GM13976 (cell line): ENCODE measurements at regions not wholly inside any gene's neighbourhood (a gene's known extent, or its start where the extent isn't known, plus 50 kb on each side); places are given as distances from the start of the nearest gene placed in this dataset.

Experiments used
- DNase-seq: peaks from one replicate; pipeline ENCODE4 v3.0.0; 2012; ENCODE audit warnings: low spot score
- CTCF ChIP-seq: IDR thresholded peaks from 2 replicates; pipeline ENCODE4 v1.5.1; 2012; ENCODE audit warnings: borderline replicate concordance, mild to moderate bottlenecking; ENCODE audit not compliant: insufficient read depth; ENCODE audit errors: extremely low read depth, missing control alignments, control extremely low read depth
- in situ Hi-C: fragments of 300-500 bp; cut with MboI; formaldehyde crosslinking; loops from one replicate; pipeline ENCODE4 v1.12.0; 2022; ENCODE audit warnings: low sequenced_read_pairs, mixed read lengths, inconsistent platforms; ENCODE audit not compliant: unreplicated experiment

- in situ Hi-C loops, result no loop called here
- DNase-seq, result peak; percentile 28
- TF ChIP-seq CTCF, result peak; percentile 42
Observed at GRCh38 chr5:88602584-88602983, 280.4 kb downstream of the MEF2C start.

GRCh38 chr5:88594441-88594840, 288.5 kb downstream of the MEF2C start:
- no peak for DNase-seq
- TF ChIP-seq CTCF, result no peak
- in situ Hi-C loops, result no loop called here

GRCh38 chr5:88588609-88589008, 294.4 kb downstream of the MEF2C start:
- in situ Hi-C loops, result no loop called here
- no peak for TF ChIP-seq CTCF
- DNase-seq, result no peak

GRCh38 chr5:88583471-88583870, 299.5 kb downstream of the MEF2C start:
- TF ChIP-seq CTCF, result no peak
- no peak for DNase-seq
- in situ Hi-C loops, result no loop called here

- in situ Hi-C loops, result no loop called here
- no peak for TF ChIP-seq CTCF
- no peak for DNase-seq
Observed at GRCh38 chr5:88558366-88558765, 289.7 kb upstream of the TMEM161B start.

- in situ Hi-C loops, result no loop called here
- DNase-seq, result no peak
- no peak for TF ChIP-seq CTCF
Observed at GRCh38 chr5:88557881-88558280, 289.2 kb upstream of the TMEM161B start.

- in situ Hi-C loops, result no loop called here
- no peak for TF ChIP-seq CTCF
- DNase-seq, result no peak
Observed at GRCh38 chr5:88557131-88557530, 288.5 kb upstream of the TMEM161B start.
